ENCODE measurements at regions not wholly inside any gene's neighbourhood (a gene's known extent, or its start where the extent isn't known, plus 50 kb on each side); places are given as distances from the start of the nearest gene placed in this dataset.

DNA sequence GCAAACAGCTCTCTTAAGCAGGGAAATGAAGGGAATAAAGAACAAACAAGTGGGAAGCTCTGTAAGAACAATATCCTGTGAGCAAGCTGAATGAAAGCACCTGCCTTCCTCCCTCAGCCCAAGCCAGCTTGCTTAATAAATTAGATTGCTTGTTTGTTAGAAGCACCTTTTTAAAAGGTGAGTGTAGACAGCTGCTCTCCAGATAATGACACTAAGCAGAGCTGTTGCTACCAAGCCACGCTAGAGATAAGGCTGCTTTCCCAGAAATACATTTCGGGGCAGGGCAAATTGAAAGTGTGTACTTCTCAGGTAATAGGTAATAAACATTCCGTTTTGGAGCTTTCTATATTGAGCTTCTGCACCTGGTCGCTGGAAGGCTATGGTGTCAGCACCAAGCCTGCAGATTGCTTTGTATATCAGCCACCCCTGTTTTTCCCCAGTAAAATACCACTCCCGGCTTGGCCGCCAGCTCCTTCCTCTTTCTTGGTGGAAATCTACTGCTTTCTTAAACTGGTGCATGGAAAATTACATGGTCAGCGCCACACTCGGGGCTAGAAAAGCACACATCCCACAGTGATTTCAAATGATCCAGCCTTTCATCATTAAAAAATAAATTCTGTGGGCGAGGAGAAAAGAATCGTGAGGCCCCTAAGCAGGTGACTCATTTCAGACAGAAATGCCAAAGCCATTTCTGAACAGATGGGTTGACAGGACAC lies 151.3 kb downstream of the ETS2 start:
- WGBS (ENCODE audit: low lambda C conversion rate, missing lambda C conversion rate) = 30% methylated on average over 10 of the region's 10 CpGs
- no peak for TF ChIP-seq EZH2phosphoT487 (IDR thresholded peaks at IDR 0.05; ENCODE audit: low read depth, severe bottlenecking, unreplicated experiment)
- TF ChIP-seq, protein P1, sequence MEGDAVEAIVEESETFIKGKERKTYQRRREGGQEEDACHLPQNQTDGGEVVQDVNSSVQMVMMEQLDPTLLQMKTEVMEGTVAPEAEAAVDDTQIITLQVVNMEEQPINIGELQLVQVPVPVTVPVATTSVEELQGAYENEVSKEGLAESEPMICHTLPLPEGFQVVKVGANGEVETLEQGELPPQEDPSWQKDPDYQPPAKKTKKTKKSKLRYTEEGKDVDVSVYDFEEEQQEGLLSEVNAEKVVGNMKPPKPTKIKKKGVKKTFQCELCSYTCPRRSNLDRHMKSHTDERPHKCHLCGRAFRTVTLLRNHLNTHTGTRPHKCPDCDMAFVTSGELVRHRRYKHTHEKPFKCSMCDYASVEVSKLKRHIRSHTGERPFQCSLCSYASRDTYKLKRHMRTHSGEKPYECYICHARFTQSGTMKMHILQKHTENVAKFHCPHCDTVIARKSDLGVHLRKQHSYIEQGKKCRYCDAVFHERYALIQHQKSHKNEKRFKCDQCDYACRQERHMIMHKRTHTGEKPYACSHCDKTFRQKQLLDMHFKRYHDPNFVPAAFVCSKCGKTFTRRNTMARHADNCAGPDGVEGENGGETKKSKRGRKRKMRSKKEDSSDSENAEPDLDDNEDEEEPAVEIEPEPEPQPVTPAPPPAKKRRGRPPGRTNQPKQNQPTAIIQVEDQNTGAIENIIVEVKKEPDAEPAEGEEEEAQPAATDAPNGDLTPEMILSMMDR (IDR thresholded peaks at IDR 0.05; ENCODE audit: poor library complexity) = no peak
- TF ChIP-seq EZH2 (IDR thresholded peaks at IDR 0.05; ENCODE audit: borderline replicate concordance) = no peak
- Histone ChIP-seq H3K9me3 (ENCODE audit: low read depth) (no peaks in the 10 kb centered on the region), H3K4me3 (no peak overlapping the region), H3K36me3 (replicated peaks; ENCODE audit: insufficient read depth, low read depth) (no peaks in the 10 kb centered on the region), H3K79me2 (no peaks in the 10 kb centered on the region), H3K27me3 (no peaks in the 10 kb centered on the region), H3K4me1 (ENCODE audit: insufficient read depth) (peaks cover 59% of the 10 kb centered on the region), H2AFZ (no peak overlapping the region), H3K9me2 (replicated peaks; ENCODE audit: insufficient read depth) (no peaks in the 10 kb centered on the region), H4K20me1 (ENCODE audit: insufficient read depth, poor library complexity, severe bottlenecking) (no peaks in the 10 kb centered on the region), H3K27ac (peak overlapping the region; percentile 96), H3K4me2 (peak overlapping the region; percentile 55)
- DNase-seq (ENCODE audit: low spot score) = peak; percentile 50

DNA sequence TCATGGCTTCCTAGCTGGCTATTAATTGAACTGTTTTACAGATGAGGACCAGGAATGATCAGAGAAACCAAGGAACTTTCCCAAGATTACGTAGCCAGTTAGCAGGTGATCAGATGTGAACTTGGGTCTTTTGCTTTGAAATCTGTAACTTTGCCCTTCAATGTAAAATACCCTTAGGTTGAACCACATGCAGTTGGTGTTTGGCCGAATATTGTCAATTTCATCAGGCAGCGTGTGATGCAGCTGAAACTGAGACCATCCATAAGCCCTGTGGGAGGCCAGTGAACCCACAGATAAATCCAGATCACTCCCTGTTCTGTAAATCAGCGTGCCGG lies 150.8 kb downstream of the ETS2 start:
- H3K4me1 ChIP-seq (ENCODE audit: insufficient read depth) = peaks cover 64% of the 10 kb centered on the region
- H3K9me2 ChIP-seq (replicated peaks; ENCODE audit: insufficient read depth) = no peaks in the 10 kb centered on the region
- no peak overlapping the region for H3K4me3 ChIP-seq
- H4K20me1 ChIP-seq (ENCODE audit: insufficient read depth, poor library complexity, severe bottlenecking) = no peaks in the 10 kb centered on the region
- no peak overlapping the region for H2AFZ ChIP-seq
- WGBS (ENCODE audit: low lambda C conversion rate, missing lambda C conversion rate) = 33% methylated on average over 5 of the region's 5 CpGs
- no peaks in the 10 kb centered on the region for H3K27me3 ChIP-seq
- H3K27ac ChIP-seq = peak overlapping the region; percentile 96
- TF ChIP-seq, protein P1 (IDR thresholded peaks at IDR 0.05; ENCODE audit: poor library complexity) = no peak
- TF ChIP-seq EZH2 (IDR thresholded peaks at IDR 0.05; ENCODE audit: borderline replicate concordance) (no peak), EZH2phosphoT487 (IDR thresholded peaks at IDR 0.05; ENCODE audit: low read depth, severe bottlenecking, unreplicated experiment) (no peak)
- H3K36me3 ChIP-seq (replicated peaks; ENCODE audit: insufficient read depth, low read depth) = no peaks in the 10 kb centered on the region
- no peaks in the 10 kb centered on the region for H3K79me2 ChIP-seq
- H3K4me2 ChIP-seq = peak overlapping the region; percentile 55
- DNase-seq (ENCODE audit: low spot score) = no peak
- H3K9me3 ChIP-seq (ENCODE audit: low read depth) = no peaks in the 10 kb centered on the region

DNA sequence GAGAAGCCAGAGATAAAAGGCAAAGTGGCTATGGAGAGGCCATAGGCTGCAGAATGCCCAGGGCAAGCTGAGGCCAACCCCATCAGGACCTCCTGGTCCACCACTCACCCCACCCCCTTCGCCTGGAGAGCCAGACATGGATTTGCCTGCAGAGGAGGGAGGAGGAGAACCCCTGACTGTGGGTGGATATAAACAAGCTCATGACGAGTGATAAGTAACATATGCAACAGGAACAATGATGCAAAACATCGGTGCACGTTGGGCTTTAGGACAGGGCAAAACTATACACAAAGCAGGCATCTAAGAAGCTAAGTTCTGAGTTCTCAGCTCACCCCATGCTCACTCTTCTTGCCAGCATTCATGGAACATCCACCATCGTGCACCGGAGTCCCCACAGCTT lies 150.3 kb downstream of the ETS2 start:
- H4K20me1 ChIP-seq (ENCODE audit: insufficient read depth, poor library complexity, severe bottlenecking) = no peaks in the 10 kb centered on the region
- H3K36me3 ChIP-seq (replicated peaks; ENCODE audit: insufficient read depth, low read depth) = no peaks in the 10 kb centered on the region
- no peaks in the 10 kb centered on the region for H3K79me2 ChIP-seq
- H3K4me3 ChIP-seq = no peak overlapping the region
- no peaks in the 10 kb centered on the region for H3K9me3 ChIP-seq (ENCODE audit: low read depth)
- no peak overlapping the region for H2AFZ ChIP-seq
- TF ChIP-seq EZH2phosphoT487 (IDR thresholded peaks at IDR 0.05; ENCODE audit: low read depth, severe bottlenecking, unreplicated experiment) = no peak
- TF ChIP-seq, protein P1 (IDR thresholded peaks at IDR 0.05; ENCODE audit: poor library complexity) = no peak
- no peak for TF ChIP-seq EZH2 (IDR thresholded peaks at IDR 0.05; ENCODE audit: borderline replicate concordance)
- DNase-seq (ENCODE audit: low spot score) = no peak
- no peaks in the 10 kb centered on the region for H3K27me3 ChIP-seq
- H3K4me2 ChIP-seq = peak overlapping the region; percentile 55
- peak overlapping the region; percentile 96 for H3K27ac ChIP-seq
- peaks cover 69% of the 10 kb centered on the region for H3K4me1 ChIP-seq (ENCODE audit: insufficient read depth)
- no peaks in the 10 kb centered on the region for H3K9me2 ChIP-seq (replicated peaks; ENCODE audit: insufficient read depth)
- WGBS (ENCODE audit: low lambda C conversion rate, missing lambda C conversion rate) = 61% methylated on average over 6 of the region's 6 CpGs
